DOHH2 (cell line): ENCODE measurements at regions not wholly inside any gene's neighbourhood (a gene's known extent, or its start where the extent isn't known, plus 50 kb on each side); places are given as distances from the start of the nearest gene placed in this dataset.

Source experiments
- EZH2phosphoT487 ChIP-seq: fragments of 200-600 bp; sonication (generic); IDR thresholded peaks from 2 replicates; pipeline ENCODE4 v1.6.1; 2017; ENCODE audit warnings: borderline replicate concordance, mild to moderate bottlenecking, antibody characterized with exemption, low read length, moderate library complexity, mixed read lengths
- TF ChIP-seq, protein P1 (sequence below): fragments of 200-600 bp; sonication (generic); IDR thresholded peaks from one replicate; pipeline ENCODE4 v1.5.1; 2014; ENCODE audit warnings: antibody characterized with exemption, mild to moderate bottlenecking, low read depth, low read length; ENCODE audit not compliant: poor library complexity, severe bottlenecking

DNA sequence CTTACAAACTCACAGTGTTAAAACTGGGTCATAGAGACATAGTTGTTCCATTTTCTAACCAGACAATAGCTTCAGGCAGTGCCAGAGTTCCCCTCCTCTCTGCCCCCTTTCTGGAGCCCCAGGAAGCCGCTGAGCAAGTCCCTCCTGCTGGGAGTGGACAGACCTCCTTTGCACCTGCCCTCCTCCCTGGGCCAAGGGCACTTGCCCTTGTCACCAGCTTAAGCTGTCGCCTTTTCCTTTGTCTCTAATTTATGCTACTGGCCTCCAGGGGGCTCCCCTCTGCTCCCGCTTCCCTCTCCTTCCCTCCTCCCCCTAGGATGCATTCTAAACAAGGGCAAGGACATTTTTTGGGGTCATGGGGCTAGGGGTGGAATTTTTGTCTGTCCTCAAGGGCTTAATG is 182.4 kb downstream of the MIS18A start:
- TF ChIP-seq, protein P1, sequence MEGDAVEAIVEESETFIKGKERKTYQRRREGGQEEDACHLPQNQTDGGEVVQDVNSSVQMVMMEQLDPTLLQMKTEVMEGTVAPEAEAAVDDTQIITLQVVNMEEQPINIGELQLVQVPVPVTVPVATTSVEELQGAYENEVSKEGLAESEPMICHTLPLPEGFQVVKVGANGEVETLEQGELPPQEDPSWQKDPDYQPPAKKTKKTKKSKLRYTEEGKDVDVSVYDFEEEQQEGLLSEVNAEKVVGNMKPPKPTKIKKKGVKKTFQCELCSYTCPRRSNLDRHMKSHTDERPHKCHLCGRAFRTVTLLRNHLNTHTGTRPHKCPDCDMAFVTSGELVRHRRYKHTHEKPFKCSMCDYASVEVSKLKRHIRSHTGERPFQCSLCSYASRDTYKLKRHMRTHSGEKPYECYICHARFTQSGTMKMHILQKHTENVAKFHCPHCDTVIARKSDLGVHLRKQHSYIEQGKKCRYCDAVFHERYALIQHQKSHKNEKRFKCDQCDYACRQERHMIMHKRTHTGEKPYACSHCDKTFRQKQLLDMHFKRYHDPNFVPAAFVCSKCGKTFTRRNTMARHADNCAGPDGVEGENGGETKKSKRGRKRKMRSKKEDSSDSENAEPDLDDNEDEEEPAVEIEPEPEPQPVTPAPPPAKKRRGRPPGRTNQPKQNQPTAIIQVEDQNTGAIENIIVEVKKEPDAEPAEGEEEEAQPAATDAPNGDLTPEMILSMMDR, result peak; percentile 77
- TF ChIP-seq EZH2phosphoT487, result no peak
